DMS153 (cell line): ENCODE measurements at regions not wholly inside any gene's neighbourhood (a gene's known extent, or its start where the extent isn't known, plus 50 kb on each side); places are given as distances from the start of the nearest gene placed in this dataset.
"Not testable (repeated sequence)": the region's sequence is repeated elsewhere in the genome, so short reads cannot be mapped to it uniquely, and the experiment has no call there.

Experiments used
- DNase-seq: peaks from one replicate; lab custom pipeline; 2025; lab: John Stamatoyannopoulos, UW

DNA sequence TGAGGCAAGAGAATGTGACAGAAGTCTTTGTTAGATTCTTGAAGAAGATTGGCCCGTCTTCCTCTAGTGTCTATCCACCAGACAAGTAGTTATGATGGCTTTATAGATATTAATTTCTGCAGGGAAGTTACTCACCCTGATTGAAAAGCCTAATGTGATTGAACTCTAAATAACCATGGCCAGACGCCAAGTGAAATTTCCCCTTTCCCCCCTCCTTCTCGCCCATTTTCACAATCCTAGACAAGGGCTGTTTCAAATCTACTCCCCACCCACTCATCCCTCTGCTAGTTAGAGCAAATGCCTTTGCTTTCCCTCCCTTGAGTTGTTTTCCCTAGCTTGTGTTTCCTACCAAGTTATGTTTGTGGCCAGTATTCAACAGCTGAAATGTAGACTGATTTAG is 182.5 kb downstream of the TMEM167A start:
- no peak for DNase-seq

GRCh38 chr5:82889088-82889487 is 188.1 kb downstream of the TMEM167A start:
- DNase-seq, result no peak

DNA sequence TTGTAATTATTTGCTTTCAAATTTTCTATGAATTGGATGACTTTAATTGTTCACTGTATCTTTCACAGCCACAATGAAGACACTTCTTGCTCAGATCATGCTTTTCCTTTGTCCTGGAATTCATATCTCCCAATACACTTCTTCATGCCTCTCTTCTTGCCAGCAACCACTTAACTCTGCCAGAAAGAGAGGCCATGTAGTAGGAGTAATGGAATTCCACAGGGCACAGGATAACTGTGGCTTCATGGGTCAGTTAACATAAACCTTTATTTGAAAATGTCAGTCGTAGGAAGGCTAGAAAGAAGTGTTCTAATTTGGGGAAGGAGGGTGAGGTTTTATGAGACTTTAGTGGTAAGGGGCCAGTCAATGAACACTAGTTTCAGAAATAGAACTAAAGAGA is 190.3 kb downstream of the TMEM167A start:
- no peak for DNase-seq

- no peak for DNase-seq
Measured at GRCh38 chr5:82885627-82886389, 191.4 kb downstream of the TMEM167A start.

DNA sequence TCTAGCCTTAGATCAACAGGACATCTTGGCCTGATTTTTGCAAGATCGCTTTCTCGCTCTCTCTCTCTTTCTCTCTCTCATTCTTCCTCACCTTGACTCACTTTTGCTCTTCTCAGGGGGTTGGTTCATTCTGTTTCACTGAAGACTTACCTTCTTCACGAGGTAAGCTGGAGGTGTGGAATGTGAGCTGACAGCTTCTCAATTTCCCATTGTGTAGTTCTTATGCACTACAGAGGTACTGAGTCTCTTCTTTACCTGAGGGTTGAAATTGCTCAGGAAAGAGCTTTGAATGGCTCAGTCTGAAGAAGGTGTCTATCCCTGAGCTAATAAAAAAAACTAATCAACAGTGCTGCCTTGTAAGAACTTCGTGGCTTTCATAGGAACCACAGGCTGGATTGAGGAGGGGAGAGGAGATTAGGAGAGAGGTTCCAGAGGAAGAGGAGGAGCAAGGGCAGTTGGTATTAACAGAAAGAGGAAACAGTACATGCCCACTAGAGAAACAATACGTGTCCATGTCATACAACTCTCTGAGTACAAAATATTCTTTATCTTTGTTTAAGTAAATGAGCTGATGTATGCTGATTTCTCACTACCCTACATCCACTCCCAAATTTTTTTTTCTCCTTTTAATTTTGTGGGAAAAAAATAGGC is 192.2 kb downstream of the TMEM167A start:
- no peak for DNase-seq

GRCh38 chr5:82882316-82882715 is 194.9 kb downstream of the TMEM167A start:
- DNase-seq, result no peak

DNA sequence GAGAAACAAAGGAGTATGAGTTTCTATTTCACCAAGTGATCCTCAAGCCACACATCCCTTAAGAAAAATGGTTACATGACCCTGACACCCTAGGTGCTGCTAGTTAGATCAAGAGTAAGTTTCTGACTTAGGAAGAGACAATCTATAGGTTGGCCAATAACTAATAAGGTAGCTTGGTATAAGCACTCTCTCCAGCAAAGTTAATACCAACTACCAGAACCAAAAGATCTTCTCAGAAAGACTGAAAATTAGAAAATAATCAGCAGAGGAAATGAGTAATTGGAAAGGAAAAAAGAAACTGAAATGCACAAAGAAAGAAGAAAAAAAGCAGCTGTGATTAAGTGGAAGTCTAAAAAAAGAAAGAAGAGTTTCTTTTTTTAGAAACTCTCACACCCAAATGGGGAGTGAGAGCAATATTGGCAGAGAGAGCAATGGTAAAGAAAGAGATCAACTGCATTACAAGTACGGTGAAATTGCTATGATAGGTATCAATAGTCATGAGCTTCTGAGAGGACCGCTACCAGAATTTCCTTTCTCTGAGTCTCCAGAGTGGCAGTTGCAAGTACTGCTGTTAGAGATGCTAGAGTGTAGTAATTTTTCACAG is 195.5 kb downstream of the TMEM167A start:
- DNase-seq, result no peak

- DNase-seq, result no peak
Measured at GRCh38 chr5:82879089-82879488, 198.1 kb downstream of the TMEM167A start.

DNA sequence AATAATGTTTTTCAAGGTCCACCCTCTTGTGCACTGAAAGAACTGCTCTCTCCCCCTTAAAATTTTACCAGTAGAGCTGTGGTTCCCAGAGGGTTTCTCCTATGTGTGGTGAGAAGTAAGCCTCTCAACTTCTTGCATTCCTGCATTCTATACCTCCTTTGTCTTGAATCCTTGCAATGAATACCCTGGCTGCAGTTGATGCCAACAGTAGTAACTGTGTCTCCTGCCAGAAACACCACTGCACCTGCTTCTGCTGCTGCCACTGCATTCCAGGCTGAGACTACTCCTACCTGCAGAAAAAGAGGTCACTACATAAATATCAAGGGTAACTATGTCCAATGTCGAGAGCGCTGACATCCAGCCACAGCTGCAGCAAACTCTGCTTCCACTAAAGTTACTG is 203.7 kb downstream of the TMEM167A start:
- no peak for DNase-seq

DNA sequence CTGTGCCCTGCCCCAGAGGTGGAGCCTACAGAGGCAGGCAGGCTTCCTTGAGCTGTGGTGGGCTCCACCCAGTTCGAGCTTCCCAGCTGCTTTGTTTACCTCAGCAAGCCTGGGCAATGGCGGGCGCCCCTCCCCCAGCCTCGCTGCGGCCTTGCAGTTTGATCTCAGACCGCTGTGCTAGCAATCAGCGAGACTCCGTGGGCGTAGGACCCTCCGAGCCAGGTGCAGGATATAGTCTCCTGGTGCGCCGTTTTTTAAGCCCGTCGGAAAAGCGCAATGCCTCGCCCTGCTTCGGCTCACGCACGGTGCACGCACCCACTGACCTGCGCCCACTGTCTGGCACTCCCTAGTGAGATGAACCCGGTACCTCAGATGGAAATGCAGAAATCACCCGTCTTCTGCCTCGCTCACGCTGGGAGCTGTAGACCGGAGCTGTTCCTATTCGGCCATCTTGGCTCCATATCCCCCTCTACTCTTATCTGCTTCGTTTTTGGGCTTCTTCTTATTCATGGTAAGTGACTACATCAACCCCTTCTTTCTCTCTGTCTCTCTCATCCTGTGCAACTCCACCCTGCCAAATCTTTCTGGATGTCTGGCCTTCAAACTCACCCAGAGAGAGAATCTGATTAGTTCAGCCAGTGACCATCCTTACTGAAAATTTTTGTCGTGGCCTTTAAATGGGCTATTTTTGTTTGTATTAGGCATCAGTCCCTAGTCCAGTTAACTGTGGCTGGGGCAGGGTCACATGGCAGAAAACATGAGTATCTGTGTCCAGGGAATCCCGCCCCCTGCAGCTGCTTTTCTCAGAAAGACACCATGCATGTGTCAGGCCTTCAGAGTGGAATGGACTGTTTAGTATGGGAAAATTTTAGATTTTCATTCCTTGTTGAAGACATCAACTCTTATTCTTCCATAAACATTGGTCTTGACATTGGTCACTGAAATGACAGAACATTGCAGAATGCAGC is 204.6 kb downstream of the TMEM167A start:
- not testable (repeated sequence) for DNase-seq

DNA sequence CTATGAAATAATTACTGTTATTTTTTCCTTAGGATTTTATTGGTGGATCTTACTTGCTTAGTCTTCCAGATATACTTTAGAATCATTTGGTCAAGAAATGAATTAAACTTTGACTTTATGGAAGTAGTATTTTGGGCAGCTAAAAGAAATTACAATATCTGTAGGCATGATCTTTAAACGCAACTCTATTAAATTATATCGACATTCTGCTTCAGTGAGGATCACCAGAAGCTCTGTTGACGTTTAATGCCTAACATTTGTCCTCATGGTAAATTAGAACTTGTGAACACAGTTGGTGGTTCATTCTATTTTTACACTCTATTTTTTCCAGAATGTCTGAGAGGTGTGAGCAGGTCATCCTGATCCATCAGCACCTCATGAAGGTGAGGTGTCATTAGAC is 211.6 kb downstream of the TMEM167A start:
- DNase-seq, result no peak

DNA sequence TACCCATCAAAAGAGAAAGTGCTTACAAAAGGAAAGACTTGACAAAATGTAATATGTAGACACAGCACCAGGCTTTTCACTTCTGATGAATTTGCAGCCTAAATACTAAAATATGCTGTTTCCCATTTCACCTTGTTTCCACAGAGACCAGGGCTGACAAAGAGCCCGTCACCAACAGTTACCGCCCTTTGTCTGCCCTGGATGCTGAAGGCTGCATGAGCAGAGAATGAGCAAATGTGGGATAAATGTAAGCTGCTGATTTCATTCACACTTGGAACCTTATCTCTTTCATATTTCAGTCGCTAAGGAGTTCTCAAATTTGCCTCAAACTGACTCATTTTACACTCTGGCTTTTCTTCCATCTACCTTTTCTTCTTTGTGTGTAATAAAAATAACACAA is 213.9 kb downstream of the TMEM167A start:
- no peak for DNase-seq

GRCh38 chr5:82862711-82863110 is 214.5 kb downstream of the TMEM167A start:
- DNase-seq, result no peak

- DNase-seq, result no peak
Measured at GRCh38 chr5:82862261-82862660, 214.9 kb downstream of the TMEM167A start.

- no peak for DNase-seq
Measured at GRCh38 chr5:82861701-82862100, 215.5 kb downstream of the TMEM167A start.

DNA sequence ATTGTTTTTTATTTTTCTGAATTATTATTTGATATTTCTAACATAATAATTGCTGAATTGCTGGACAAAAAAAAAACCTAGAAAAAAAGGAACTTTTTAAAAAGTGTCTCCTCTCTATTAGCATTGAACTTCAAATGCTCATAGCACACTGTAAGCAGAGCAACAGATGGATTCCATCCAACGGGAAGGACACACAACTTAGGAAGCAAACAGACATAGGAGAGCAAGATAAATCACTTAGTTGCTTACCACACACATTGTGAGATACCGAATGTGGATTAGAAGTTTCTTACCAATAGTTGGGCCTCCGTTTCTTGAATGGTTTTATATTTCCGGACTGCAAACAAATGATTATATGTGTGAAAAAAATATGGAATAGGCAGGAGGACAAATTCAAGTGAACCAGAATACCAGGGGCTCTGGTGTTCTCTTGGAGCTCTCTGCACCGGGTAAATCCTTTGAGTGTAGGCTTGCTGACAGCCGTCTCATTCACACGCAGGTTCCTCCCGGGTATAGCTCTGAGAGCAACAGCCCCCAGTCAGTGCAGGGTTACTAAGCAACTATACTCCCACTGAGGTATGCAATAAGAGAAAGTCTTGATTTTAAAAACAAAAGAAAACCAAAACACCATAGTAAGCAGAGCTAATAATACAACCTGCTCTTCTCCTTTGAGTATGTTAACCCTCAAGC is 217.6 kb downstream of the TMEM167A start:
- no peak for DNase-seq

- no peak for DNase-seq
Measured at GRCh38 chr5:82858151-82859025, 218.8 kb downstream of the TMEM167A start.

DNA sequence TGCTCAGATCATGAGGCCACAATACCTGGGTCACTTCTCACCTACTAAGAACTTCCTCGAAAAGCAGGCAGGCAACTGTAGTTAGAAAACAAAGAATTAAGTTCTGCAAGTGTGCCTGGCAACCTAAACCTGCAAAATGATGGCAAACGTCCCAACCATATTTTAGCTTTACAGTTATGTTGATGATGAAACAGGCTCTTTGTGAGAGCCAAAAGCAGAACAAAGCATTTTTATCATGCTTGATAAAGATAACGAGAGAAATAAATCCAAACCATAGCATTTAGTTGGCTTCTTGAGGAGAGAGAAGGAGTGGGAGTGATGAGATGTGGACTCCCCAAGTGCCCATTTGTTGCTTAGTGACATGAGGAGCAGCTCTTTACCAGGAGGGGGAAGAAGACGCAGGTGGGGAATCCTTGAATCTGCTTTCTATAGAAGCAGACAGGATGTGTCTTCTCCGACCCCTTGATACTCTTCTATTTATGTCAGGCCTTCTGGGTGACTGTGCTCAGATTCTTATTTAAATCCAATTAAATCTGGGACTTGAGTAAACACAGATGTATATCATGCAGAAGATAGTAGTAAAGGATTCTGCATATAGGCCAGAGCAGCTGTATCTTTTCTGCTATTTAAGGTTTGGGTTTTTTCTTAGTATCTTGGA is 221.2 kb downstream of the TMEM167A start:
- DNase-seq, result no peak

DNA sequence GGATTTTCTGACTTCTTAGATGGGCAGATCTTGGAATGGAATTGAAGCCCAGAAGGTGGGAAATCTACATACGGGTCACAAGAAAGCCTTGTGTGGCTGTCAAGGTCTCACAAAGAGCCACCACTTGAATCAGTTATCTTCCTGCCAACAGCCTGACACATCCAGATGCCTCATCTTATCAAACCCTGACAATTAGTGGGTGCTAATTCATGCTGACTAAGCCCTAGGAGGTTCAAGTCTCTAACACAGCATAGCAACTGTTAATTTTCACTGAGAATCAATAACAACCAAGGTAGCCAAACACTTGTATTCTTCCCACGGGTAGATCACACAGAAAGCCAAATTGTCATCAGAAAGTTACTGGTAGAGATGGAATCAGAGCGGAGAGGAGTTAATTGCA is 222.2 kb downstream of the TMEM167A start:
- DNase-seq, result no peak

- DNase-seq, result no peak
Measured at GRCh38 chr5:82851471-82851870, 225.7 kb downstream of the TMEM167A start.
